ENCODE measurements at regions not wholly inside any gene's neighbourhood (a gene's known extent, or its start where the extent isn't known, plus 50 kb on each side); places are given as distances from the start of the nearest gene placed in this dataset.

DNA sequence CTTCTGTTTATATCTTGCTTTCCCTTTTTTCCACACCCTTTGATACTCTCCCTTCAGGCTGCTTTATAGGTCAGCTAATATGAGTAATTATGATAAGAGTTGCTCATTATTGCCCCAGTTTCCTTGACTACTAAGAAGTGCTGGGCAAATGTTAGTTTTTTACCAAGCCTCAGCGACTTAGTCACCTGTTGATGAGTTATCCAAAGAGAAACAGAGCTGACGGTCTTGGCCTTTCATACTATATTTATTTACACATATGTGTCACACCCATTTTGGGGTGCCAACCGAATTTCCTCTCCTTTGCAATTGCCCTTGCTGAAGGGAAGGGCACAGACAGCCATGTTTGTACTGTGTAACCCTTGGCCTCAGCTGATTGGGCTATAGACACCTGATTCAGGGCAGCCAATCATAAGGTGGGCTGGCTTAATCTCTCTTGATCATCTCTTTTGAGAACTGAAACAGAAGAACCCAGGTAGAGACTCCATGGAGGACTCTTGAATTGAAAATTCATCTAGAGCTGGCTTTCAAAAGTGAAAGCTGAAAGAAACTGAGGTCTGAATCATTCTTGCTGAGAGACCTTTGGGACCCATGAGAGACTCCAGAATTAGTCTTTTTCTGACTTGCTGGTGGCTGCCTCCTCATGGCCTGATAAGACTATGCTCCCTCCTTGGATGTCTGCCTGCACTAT is 111.7 kb upstream of the RPS6KA3 start:
- peak; percentile 15 to 28 for DNase-seq (ENCODE audit: low read depth in 2 of 2)

DNA sequence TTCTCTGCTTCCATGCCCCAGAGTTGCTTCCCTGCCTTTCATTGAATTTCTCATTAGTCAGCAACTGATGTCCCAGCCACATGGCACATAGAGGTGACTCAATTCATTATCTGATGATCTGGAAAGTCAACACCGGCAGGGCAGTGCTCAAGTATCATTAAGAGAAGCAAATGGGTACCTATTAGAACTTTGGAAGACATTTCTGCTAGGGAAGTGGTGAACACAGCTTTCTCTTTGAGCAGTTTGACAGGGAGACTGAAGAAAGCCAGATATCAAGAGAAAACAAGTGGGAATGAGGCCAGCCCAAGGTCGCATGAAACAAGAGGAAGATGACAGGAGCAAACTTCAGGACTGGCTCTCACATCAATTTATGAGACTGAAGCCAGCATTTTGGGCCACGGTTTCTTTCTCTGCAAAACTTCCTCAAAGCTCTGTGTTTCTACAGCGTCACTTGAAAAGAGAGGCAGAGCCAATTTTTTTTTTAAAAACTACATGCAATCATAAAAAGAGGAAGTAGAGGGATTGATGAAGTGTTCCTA is 108.3 kb upstream of the RPS6KA3 start:
- no peak for DNase-seq (ENCODE audit: low read depth in 2 of 2)

DNA sequence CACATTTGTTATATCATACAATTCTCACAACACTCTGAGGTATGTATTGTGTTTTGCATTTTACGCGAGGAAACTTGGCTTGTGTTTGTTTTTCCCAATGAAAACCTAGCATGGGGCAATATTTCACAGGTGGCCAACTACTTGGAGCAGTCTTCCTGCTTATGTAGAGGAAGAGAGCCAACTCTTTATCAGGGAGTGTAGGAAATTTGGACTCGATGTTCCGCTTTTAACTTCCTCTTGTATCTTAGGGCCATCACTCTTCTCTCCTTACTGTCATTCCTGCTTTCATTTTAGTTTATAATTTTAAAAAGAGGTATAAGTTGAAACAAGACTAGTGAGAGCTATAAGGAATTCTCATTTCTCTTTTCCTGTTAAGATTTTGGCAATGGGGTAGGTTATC is 107.7 kb upstream of the RPS6KA3 start:
- DNase-seq (ENCODE audit: low read depth in 2 of 2), result no peak

DNA sequence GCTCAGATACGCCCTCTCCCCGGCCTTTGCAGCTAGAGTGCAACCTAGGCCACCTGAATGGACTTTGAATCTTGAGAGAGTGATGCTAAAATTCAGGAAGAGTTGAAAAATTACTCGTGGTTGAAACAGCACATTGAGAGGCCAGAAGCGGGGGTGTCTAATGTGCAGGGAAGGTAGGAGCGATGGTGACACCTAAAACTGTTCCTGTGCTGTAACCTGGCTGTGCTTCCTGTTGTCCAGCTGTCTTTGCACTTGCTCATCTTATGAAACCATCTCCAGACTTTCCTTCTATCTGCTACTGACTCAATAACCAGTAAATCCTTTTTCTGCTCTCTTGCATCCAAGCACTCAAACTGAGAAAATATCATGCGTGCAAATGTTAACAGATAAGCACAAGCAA is 106.4 kb upstream of the RPS6KA3 start:
- DNase-seq (ENCODE audit: low read depth in 2 of 2), result no peak

DNA sequence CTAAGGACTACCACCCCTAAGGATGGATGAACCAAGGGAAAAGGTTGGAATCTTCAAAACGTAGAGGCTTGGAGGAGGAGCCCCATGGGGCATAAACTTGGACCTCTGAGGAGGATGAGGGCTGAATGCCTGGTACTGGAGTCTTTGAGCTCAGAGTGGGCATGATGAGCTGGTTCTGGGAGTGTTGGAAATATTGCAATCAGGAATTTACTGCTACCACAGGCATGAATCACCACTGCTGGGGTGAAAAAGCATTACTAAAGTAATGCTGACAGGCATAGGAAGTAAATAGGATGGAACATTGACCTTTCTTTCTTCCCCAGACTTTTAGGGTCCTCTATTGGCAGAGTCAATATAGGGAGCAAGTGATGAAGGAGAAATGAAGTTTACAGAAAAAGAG is 105.8 kb upstream of the RPS6KA3 start:
- no peak for DNase-seq (ENCODE audit: low read depth in 2 of 2)

DNA sequence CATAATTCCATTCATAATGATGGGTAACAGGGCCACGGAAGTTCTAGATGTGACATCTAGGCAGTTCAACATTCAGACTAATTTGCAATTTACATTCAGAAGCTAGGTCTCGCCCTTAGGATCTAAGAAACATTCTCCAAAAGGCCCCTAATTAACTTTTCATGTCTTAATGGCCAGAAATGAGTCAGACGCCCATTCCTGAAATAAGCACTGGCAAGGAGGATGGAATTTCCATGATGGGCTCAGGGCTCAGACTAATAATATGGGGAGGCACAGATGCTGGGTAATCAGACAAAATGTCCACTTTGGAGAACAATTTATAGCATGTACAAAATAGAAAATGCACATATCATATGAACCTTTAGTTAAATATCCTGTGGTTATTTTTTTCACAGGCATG is 102.8 kb upstream of the RPS6KA3 start:
- no peak for DNase-seq (ENCODE audit: low read depth in 2 of 2)

DNA sequence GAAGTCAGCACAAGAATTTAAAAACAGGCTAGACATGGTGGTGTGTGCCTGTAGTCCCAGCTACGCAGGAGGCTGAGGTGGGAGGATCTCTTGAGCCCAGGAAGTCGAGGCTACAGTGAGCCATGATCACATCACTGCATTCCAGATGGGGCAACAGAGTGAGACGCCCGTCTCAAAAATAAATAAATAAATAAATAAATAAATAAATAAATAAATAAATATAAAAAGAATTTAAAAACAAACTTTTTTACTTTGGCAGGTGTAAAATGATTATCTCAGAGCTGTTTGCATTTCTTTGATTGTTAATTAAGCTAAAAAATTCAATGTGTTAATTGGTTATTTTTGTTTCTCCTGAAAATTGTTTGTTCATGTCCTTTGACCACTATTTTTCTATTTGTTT is 97.5 kb upstream of the RPS6KA3 start:
- DNase-seq (ENCODE audit: low read depth in 2 of 2), result no peak

DNA sequence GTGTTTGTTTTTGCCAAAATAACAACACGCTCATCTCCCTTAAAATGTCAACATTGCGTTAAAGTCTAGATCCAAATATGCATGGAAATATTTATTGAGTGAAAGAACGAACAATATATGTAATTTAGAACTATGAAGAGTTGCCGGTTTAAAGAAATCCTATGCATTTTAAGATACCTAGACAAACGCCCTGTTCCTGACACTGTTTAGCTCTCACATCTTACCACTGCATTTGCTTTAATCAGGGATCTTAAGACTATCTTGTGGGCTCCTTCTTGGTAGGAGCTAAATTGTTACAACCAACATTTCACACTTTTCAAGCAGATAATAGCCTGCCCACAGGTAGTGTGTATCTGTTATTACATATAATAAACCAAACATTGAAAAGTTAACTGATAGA is 96.6 kb upstream of the RPS6KA3 start:
- DNase-seq (ENCODE audit: low read depth in 2 of 2), result no peak

DNA sequence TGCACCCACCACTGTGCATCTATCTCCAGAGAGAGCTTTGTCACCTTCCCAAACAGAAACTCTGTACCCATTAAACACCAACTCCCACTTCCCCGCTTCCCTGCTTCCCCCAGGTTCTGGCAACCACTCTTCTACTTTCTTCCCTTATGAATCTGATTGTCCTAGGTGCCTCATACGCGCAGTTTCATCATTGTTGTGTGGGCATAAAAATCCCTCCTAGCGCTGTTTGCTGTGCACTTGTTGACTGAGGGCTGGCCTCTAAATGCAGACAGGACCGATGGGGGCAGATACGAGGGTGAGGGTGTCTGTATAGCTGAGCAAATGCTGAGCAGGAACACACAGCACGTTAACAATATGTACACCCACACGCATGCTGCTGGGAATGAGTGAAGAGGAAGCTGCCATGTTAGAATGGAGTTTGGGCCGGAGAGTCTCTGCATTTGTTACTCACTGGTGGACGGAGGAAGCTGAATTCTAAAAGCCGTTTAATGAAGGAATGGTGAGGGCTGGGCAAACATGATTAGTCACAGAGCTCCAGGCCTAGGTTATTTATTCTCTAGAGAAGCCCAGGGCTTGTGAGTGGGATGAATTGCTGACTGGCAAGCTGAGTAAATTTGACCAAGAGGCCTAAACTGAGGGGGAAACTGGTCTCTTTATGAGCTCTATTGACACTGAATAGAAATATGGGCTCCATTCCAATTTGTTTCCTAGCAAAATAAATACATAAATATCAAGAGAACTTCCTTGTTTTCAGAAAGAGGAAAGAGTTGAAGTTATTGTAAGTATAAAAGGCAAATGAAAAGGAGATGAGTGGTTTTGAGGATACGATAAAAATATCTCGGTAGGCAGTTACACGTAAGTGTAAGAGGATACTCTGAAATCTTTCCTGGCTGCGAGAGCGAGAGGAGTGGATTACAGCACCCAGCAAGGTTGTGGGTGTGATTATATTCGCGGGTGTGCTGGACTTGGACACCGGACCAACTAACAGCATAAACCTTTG is 95.9 kb upstream of the RPS6KA3 start:
- no peak for DNase-seq (ENCODE audit: low read depth in 2 of 2)

DNA sequence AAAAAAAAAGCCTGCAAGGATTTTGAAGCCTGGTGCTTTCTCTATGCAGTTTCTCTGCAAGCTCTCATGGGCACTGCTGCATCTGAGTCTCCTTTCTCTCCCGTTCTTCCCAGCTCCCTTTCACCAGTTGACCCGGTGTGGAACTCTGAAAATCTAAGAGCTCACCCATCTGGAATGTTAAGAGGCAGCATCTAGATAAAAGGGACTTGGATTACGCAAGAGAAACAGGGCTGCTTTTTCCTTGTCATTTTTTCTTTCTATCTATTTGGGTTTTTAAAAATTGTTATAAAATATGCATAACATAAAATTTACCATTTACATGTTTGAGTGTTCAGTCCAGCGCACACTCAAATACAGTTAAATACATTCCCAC is 95.2 kb upstream of the RPS6KA3 start:
- DNase-seq (ENCODE audit: low read depth in 2 of 2), result no peak

DNA sequence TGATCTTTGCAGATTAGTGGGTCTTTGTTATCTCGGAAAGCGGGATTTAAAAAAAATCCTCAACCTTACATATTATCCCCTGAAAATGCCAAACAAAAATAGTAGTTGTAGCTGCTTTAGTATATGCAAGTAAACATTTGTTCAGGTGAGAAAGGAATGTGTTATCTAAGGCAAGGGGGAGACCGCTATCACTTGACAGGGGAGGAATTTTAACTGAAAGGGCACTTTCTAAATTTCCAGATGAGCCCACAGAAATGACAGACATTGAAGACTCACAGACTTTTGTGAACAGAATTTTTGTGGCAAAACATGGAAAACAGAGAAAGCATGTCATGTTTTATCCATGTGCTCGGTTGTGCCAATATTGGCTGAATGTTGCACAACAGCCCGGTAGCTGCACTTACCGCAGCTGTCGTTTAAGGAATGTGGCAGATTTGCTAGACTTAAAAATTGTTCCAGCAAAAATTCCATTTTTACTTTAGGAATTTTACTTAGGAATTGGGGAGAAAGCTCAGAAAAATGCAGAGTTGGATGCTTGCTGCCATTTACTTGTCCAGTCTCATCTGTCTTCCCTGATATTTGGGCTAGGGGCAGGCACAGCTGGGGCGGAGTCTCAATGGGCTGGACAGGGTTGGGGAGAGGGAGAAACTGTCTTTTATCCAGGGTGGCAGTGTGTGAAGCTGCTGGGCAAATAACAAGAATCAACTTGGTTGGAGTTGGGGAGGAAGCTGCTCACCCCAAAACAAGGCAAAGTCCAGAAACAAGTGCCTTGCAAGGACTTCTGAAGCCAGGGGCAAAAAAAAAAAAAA is 94.6 kb upstream of the RPS6KA3 start:
- no peak for DNase-seq (ENCODE audit: low read depth in 2 of 2)

DNA sequence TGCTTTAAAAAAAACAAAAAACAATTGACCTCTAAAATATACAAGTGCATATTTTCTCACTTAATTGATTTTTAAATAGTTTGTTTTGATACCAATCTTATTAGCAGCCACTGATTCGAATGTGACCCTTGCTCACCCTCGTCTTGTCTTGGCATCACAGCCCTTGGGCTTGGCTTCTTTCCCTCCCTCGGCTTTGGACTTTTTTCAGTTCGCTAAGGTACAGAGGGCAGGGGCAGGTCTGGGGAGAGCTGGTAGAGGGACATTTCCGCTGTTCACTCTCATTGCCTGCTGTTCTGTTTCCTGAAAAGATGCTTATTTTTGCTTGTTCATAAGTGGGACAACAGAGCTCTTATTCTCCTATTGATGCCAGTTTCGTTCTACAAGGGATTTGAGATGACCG is 88.5 kb upstream of the RPS6KA3 start:
- DNase-seq (ENCODE audit: low read depth in 2 of 2), result no peak

DNA sequence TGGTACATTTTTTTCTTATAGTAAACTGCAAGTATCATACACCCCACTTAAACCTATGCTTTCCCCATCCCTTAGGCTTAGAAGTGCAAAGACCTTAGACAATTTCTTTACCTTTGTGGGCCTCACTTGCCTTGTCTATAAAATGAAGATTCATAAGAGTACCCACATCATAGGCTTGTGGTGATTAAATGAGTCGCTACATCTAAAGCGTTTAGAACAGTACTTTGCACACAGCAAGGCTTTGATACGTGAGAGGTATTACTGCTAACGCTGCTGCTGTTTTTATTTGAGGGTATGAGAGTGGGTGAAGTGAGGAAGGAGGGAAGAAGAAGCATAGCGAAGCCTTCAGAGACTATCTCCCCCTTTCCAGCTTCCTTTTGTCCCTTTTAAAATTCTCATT is 87.8 kb upstream of the RPS6KA3 start:
- DNase-seq (ENCODE audit: low read depth in 2 of 2), result no peak

DNA sequence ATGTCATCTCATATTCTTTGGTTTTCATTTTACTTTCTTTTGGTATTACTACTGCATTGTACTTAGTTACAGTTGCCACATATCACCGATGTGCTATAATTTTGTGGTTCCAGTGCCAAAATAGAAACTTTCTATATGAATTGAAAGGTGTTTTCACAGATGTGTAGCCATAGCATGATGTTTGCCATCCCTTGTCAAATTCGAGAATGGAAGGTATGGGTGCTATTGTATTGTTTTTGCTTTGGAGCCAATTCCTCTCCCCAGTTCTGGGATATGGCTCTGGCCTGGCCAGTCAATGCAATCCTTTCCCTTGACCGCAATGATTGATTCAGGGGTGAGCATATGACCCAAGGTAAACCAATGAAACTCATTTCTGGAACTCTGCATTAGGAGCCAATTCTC is 86.2 kb upstream of the RPS6KA3 start:
- no peak for DNase-seq (ENCODE audit: low read depth in 2 of 2)

DNA sequence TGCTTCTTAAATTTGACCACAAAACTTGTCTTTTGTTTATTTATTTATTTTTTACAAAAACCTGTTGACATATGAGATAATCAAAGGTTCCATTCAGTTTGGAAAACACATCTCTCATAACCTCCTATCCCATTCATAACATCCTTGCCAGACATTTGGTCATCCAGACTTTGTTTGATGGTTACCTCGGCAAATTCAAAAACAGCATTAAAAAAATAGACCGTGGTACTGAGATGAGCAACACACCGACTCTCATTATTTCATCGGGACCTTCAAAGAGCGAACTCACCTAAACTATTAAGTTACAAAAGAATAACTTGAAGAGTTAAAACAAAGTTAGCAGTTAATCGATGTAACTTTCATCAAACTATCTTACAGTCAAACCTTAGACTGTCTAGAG is 85.8 kb upstream of the RPS6KA3 start:
- DNase-seq (ENCODE audit: low read depth in 2 of 2), result no peak

DNA sequence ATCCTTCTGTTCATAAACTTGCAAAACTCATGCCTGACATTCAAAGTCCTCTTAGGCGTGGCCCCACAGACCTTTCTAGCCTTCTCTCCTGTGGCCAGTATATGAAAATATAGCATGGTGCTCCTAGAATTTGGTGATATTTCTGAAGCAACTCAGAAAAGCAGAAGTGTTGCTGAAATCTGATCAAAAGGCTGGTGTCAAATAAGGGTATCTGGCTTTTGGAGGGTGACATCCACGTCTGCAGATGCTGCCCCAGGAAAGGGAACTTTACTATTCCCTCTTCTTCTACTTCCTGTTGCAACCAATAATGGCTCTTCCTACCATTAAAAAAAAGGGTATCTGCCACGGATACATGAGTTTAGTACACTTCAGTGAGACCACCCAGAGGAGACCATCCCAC is 83.9 kb upstream of the RPS6KA3 start:
- no peak for DNase-seq (ENCODE audit: low read depth in 2 of 2)

DNA sequence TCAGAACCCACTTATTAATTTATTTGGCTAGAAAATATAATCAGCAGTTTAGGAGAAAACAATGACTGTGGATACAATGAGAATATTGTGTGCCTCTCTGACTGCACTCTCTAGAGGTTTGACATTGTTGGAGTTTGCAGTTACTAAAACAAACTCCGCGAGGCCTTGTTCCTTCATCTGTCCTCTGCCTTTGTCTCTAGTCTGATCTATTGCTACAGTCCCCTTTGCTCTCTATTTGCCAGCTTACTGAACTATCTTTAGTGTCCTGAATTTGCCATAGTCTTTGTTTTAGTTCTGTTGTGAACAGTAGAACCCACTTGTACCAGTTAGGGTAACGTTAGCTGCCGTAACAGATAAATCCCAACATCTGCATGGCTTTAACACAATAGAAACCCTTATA is 81.4 kb upstream of the RPS6KA3 start:
- no peak for DNase-seq (ENCODE audit: low read depth in 2 of 2)

DNA sequence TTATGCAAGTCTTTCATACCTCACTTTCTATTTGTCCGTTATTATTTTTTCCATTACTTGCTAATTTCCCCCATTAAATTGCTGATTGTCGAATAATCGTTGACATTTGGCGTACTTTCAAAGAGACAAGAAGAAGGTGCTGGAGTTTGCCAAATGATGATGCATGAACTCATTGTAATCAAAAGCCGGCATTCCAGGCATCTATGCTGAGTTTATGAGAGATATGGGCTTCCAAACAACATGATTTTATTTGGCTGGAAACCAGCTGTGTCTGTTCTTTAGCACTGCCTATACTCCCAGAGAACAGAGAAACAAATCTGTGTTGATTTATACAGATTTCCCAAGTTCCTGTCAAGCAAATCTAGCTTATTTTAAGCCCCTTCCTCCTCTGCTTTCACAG is 80.8 kb upstream of the RPS6KA3 start:
- no peak for DNase-seq (ENCODE audit: low read depth in 2 of 2)

DNA sequence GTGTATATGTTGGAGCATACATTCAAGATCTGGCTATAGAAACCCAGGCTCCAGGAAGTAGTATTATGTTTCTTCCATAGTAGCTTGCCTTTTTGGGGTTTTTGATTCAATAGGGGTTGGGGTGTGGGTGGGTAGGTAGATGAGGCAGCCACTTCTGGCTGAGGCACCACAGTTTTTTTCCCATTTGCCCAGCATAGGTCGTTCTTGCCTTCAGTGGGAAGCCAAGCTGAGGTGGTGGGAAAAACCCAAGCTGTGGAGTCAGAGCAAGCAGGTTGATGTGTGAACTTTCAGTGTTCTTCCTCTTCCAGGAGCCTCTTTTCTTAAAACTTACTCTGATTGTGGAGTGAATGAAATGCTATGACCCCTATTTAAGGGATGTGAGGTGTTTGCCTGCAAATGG is 67.0 kb upstream of the RPS6KA3 start:
- peak; percentile 9 to 33 for DNase-seq (ENCODE audit: low read depth in 2 of 2)

DNA sequence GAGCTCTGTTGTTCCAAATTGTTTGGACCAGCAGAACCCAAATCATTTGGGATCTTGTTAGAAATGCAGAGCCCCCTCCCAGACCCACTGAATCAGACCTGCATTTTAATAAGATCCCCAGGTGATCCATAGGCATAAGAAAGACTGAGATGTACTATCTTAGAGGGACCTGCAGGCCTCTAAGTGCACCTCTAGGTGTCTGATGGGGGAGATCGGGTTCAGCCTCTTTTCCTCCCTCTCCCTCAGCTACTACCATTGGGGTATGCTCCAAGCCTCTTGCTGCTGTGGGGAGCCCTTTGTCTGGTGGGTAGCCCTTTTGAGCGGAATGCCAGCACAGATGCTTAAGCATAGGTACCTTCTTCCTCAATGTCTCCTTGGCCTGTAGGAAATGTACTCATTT is 63.8 kb upstream of the RPS6KA3 start:
- DNase-seq (ENCODE audit: low read depth in 2 of 2), result no peak

DNA sequence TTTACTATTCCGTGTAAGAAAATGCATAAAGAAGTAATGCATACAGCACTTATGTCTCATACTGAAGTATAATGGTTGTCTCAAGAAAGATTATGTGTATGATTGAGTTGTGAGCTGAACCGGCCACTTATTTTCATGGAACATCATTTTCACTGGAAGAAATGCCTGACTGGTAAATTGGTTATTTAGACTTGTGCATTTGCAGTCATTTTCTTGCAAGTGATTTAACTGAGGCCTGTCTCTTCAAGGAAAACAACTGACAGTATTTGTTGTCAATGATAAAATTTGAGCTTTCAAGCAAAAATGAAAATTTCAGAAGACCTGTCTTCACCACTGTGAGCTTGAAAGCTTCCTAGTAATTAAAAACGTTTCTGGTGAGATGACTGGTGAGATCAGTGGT is 62.7 kb upstream of the RPS6KA3 start:
- DNase-seq (ENCODE audit: low read depth in 2 of 2), result no peak

DNA sequence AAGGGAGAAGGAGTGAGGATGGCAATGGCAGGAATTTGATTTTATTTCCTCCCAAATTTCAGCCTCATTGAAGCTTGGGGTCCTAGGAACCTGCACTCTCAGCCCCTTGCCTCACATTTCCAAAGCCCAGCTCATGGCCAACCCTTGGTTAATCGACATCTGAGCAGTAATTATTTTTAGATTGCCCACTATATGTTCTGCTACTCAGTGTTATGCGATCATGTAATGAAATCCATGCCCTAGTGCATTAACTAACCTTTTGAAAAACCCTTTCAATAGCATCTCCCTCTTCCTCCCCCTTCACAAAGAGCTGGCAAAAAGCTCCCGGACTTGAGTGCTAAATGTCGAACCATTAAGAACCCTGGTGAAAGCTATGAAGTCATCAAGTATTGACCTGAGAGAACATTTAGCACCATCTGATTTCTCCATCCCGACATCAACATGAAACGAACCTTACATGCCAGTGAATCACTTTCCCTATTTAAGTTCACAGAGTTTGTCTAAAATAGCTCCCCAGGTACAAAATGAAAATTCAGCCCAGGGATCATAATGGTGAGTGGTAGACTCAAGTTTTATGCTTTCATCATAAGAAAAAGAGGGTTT is 59.2 kb upstream of the RPS6KA3 start:
- DNase-seq (ENCODE audit: low read depth in 2 of 2), result no peak

All from stimulated activated CD8-positive, alpha-beta memory T cell treated with anti-CD3 and anti-CD28 coated beads, Interleukin-15, amount 100 ng/mL, for 48 hours (primary cell).